Adrenal gland (tissue), 5 donors: ENCODE measurements at regions not wholly inside any gene's neighbourhood (a gene's known extent, or its start where the extent isn't known, plus 50 kb on each side); places are given as distances from the start of the nearest gene placed in this dataset.

ENCODE experiments used
- CTCF ChIP-seq, 6 experiments: fragments of 450-650 bp in 4 of 6; fragments of 200-600 bp in 2 of 6; sonication (generic) in 1 of 6; IDR thresholded peaks; 1 replicate in 5 of 6; 2 replicates in 1 of 6; pipeline versions ENCODE4 v1.5.1 to v1.8.0; 2016 to 2021; ENCODE audit warnings: antibody characterized with exemption in 6 of 6, mild to moderate bottlenecking in 2 of 6, moderate library complexity in 1 of 6
- POLR2A ChIP-seq, 2 donors: fragments of 450-650 bp; IDR thresholded peaks; one replicate each; pipeline ENCODE4 v1.6.1; 2017; ENCODE audit warnings: antibody characterized with exemption in 2 of 2, mild to moderate bottlenecking in 2 of 2, moderate library complexity in 1 of 2
- donor health status: DM: no; HTN: no; CAD: no.

GRCh38 chr2:128641421-128642080 lies 322.9 kb upstream of the HS6ST1 start:
- TF ChIP-seq CTCF (IDR thresholded peaks at IDR 0.05) = no peak
- no peak for TF ChIP-seq POLR2A (IDR thresholded peaks at IDR 0.05)
